RWPE1 (cell line): ENCODE measurements at regions not wholly inside any gene's neighbourhood (a gene's known extent, or its start where the extent isn't known, plus 50 kb on each side); places are given as distances from the start of the nearest gene placed in this dataset.

Experiments used
- CTCF ChIA-PET: fragments of 350-600 bp; sonication (Branson Sonifier 250); formaldehyde crosslinking; extraction: SDS; loops from one replicate; lab custom pipeline; 2021; lab: Yijun Ruan, JAX
- POLR2A ChIA-PET: fragments of 400-600 bp; formaldehyde crosslinking; extraction: SDS; loops from one replicate; lab custom pipeline; 2020; ENCODE audit warnings: antibody characterized with exemption; ENCODE audit not compliant: low non-redundant PET; lab: Yijun Ruan, JAX
- DNase-seq: peaks from one replicate; pipeline ENCODE4 v3.0.0; 2012; ENCODE audit warnings: low spot score
- H3K27ac ChIP-seq: fragments of 450-650 bp; 2 replicates; pipeline ENCODE4 v1.5.1; 2017
- CTCF ChIP-seq: fragments of 450-650 bp; conservative IDR thresholded peaks from 2 replicates; pipeline ENCODE4 v1.5.1; 2017; ENCODE audit warnings: low read depth, mild to moderate bottlenecking

GRCh38 chr11:43558146-43558545 lies 122.4 kb upstream of the HSD17B12 start:
- ChIA-PET POLR2A (no interaction called here), CTCF (interaction anchor here (0.8 kb wide), 1 partner anchor 21 kb away, joined by 3 read pairs; no protein-coding TSS in a partner anchor)
- no peak for DNase-seq
- H3K27ac ChIP-seq: no peak overlapping the region
- TF ChIP-seq CTCF: no peak

- ChIA-PET CTCF (interaction anchor here (0.6 kb wide), 1 partner anchor 284 kb away, joined by 5 read pairs; no protein-coding TSS in a partner anchor), POLR2A (no interaction called here)
- H3K27ac ChIP-seq: no peak overlapping the region
- no peak for DNase-seq
- no peak for TF ChIP-seq CTCF
These were observed 121.9 kb upstream of the HSD17B12 start for GRCh38 chr11:43558556-43559127.

GRCh38 chr11:43561832-43562231 lies 118.7 kb upstream of the HSD17B12 start:
- ChIA-PET CTCF (no interaction called here), POLR2A (no interaction called here)
- no peak overlapping the region for H3K27ac ChIP-seq
- no peak for DNase-seq
- no peak for TF ChIP-seq CTCF

GRCh38 chr11:43567396-43567975 lies 113.1 kb upstream of the HSD17B12 start:
- H3K27ac ChIP-seq: no peak overlapping the region
- TF ChIP-seq CTCF: peak; percentile 74
- CTCF ChIA-PET: interaction anchor here (0.6 to 3.1 kb wide), 10 partner anchors 8 to 356 kb away, joined by 3 to 19 read pairs (median 4); no protein-coding TSS in a partner anchor
- peak; percentile 62 for DNase-seq
- POLR2A ChIA-PET: no interaction called here

DNA sequence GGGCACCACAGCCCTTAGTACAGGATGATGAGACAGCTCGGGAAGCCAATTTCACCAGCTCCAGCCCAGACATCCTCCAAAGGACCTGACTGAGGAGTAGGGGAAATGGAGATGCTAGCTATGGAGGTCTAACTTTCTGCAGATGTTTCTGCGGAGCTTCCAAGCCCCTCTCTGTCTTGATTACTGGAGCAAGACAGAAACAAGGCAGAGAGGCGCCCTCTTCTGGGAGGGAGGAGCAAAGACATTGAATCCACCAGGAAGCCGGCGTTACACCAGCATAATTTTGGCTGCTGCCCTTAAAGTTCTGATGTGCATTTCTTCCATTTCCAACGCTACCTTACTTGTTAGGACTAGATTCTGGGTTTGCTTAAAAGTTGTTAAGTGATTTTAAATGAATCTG lies 107.3 kb upstream of the HSD17B12 start:
- no peak overlapping the region for H3K27ac ChIP-seq
- TF ChIP-seq CTCF: peak; percentile 30; the same call in 1 of the 2 replicates
- POLR2A ChIA-PET: no interaction called here
- DNase-seq: no peak
- CTCF ChIA-PET: interaction anchor here (0.6 to 1.7 kb wide), 4 partner anchors 10 to 278 kb away, joined by 3 to 10 read pairs (median 6); no protein-coding TSS in a partner anchor

DNA sequence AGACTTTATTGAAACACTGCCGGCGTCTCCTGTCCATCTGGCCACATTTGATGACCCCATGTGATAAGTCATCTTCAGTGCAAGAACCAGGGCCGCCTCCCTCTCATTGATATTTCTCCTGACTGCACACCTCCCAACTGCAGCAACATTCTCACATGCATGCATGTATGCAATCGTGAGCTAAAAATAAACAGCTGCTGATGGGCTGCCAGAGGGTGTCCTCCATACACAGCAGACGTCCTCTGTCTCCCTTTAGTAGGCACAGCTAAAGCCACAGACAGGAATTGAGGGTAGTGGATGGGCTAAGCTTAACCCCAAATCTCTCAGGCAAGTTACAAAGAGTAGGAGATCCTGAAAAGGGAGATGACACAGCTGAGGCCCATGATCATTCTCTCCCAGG lies 106.7 kb upstream of the HSD17B12 start:
- DNase-seq: no peak
- H3K27ac ChIP-seq: no peak overlapping the region
- no peak for TF ChIP-seq CTCF
- ChIA-PET CTCF (interaction anchor here (0.7 to 1.6 kb wide), 4 partner anchors 9 to 277 kb away, joined by 3 to 7 read pairs (median 5); no protein-coding TSS in a partner anchor), POLR2A (no interaction called here)
